Spleen (tissue), 11 donors: ENCODE measurements at regions not wholly inside any gene's neighbourhood (a gene's known extent, or its start where the extent isn't known, plus 50 kb on each side); places are given as distances from the start of the nearest gene placed in this dataset.

Source experiments
- DNase-seq: peaks from one replicate; pipeline ENCODE4 v3.0.0-alpha.2; 2020
- H3K27ac ChIP-seq, 8 donors: fragments of 200-600 bp; sonication (generic) in 7 of 8; 1 replicate in 4 of 8; 2 replicates in 4 of 8; pipeline versions ENCODE4 v1.5.0 to v1.8.0; 2016 to 2021; ENCODE audit warnings: inconsistent platforms in 4 of 8, mild to moderate bottlenecking in 4 of 8, moderate library complexity in 1 of 8
- H3K27me3 ChIP-seq, 7 donors: fragments of 200-600 bp; sonication (generic) in 6 of 7; replicated peaks in 1 of 7; 1 replicate in 4 of 7; 2 replicates in 3 of 7; pipeline versions ENCODE4 v1.5.0 to v1.8.0; 2016 to 2021; ENCODE audit warnings: inconsistent platforms in 3 of 7, mild to moderate bottlenecking in 1 of 7
- H3K36me3 ChIP-seq, 6 donors: fragments of 200-600 bp; sonication (generic) in 5 of 6; 1 replicate in 4 of 6; 2 replicates in 2 of 6; pipeline versions ENCODE4 v1.5.0 to v1.8.0; 2016 to 2021; ENCODE audit warnings: inconsistent platforms in 2 of 6
- H3K4me1 ChIP-seq, 6 donors: fragments of 200-600 bp; sonication (generic) in 5 of 6; 1 replicate in 3 of 6; 2 replicates in 3 of 6; pipeline versions ENCODE4 v1.5.0 to v1.8.0; 2016 to 2021; ENCODE audit warnings: inconsistent platforms in 3 of 6
- H3K4me3 ChIP-seq, 8 donors: fragments of 200-600 bp; sonication (generic) in 7 of 8; 1 replicate in 4 of 8; 2 replicates in 4 of 8; pipeline versions ENCODE4 v1.5.0 to v1.8.0; 2016 to 2021; ENCODE audit warnings: inconsistent platforms in 4 of 8, mild to moderate bottlenecking in 4 of 8, moderate library complexity in 2 of 8
- H3K9me3 ChIP-seq, 8 donors: fragments of 200-600 bp; sonication (generic) in 7 of 8; 1 replicate in 4 of 8; 2 replicates in 4 of 8; pipeline versions ENCODE4 v1.5.0 to v1.8.0; 2016 to 2021; ENCODE audit warnings: inconsistent platforms in 4 of 8
- POLR2A ChIP-seq, 3 donors: fragments of 450-650 bp; IDR thresholded peaks; one replicate each; pipeline ENCODE4 v1.5.1; 2017; ENCODE audit warnings: antibody characterized with exemption in 3 of 3, mild to moderate bottlenecking in 1 of 3
- POLR2AphosphoS5 ChIP-seq, 3 donors: sonication (generic); formaldehyde crosslinking; IDR thresholded peaks; one replicate each; pipeline ENCODE4 v1.5.1; 2017; ENCODE audit warnings: antibody characterized with exemption in 3 of 3
- WGBS, 5 donors: extraction: QIAGEN DNeasy Blood & Tissue Kit in 3 of 5; methylation state at CpG; one replicate each; pipeline versions ENCODE4 v1.1.5 to v1.1.7; 2013 to 2018; 5-methylcytosine and 5-hydroxymethylcytosine counted together
- intact Hi-C: fragments of 100-400 bp; cut with DNase I; formaldehyde crosslinking; loops from one replicate; pipeline ENCODE4 v1.15.0; 2023; ENCODE audit warnings: low total_unique reads
- TF ChIP-seq, protein P1 (sequence below), 11 experiments: fragments of 200-600 bp in 7 of 11; fragments of 450-650 bp in 4 of 11; sonication (generic) in 4 of 11; IDR thresholded peaks in 8 of 11; conservative IDR thresholded peaks in 3 of 11; 1 replicate in 7 of 11; 2 replicates in 4 of 11; pipeline versions ENCODE4 v1.4.0 to v1.8.0; 2016 to 2021; ENCODE audit warnings: antibody characterized with exemption in 11 of 11, inconsistent platforms in 4 of 11, mild to moderate bottlenecking in 1 of 11
- donor health status: healthy with polysubstance abuse.
- donor health status: DM: no; HTN: no; CAD: no; lungs with moderate emphysema.
- donor health status: DM: no; HTN: no; CAD: no.
- donor health status: Bipolar disorder and iron deficiency.
- donor health status: healthy.
- donor health status: DM: no; HTN: no; CAD: no.
- donor health status: DM: yes; HTN: yes; CAD: no.

DNA sequence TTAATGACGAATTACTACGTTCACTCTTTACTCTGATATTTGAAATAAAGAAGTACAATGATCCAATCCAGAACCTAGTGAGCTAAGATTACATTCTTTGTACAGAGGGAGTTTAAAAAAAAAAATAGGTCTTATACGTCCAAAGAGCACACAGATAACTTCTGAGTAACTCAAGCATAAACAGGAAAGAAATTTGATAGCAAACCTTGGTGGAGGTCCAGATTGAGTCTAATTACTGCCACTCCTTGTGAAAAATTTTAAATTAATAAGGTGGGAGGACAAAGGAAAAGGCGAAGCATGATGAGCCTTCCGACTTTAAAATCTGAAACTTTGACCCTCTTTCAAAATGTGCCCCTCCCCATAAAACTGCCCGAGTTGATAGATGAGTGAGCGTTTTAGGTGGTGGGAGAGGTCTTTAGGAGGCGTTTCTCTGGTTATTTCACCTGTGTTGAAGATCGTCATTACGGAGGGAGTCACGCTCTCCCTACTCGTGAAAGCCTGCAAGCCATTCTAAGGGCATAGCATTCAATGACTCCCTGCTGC is 127.0 kb upstream of the ROBO2 start:
- TF ChIP-seq POLR2A (IDR thresholded peaks at IDR 0.05) (no peak), POLR2AphosphoS5 (IDR thresholded peaks at IDR 0.05) (no peak)
- TF ChIP-seq, protein P1, sequence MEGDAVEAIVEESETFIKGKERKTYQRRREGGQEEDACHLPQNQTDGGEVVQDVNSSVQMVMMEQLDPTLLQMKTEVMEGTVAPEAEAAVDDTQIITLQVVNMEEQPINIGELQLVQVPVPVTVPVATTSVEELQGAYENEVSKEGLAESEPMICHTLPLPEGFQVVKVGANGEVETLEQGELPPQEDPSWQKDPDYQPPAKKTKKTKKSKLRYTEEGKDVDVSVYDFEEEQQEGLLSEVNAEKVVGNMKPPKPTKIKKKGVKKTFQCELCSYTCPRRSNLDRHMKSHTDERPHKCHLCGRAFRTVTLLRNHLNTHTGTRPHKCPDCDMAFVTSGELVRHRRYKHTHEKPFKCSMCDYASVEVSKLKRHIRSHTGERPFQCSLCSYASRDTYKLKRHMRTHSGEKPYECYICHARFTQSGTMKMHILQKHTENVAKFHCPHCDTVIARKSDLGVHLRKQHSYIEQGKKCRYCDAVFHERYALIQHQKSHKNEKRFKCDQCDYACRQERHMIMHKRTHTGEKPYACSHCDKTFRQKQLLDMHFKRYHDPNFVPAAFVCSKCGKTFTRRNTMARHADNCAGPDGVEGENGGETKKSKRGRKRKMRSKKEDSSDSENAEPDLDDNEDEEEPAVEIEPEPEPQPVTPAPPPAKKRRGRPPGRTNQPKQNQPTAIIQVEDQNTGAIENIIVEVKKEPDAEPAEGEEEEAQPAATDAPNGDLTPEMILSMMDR (IDR thresholded peaks at IDR 0.05 in 8 of 11, conservative IDR thresholded peaks at IDR 0.05 in 3 of 11), result no peak
- no peak for DNase-seq
- H3K27me3 ChIP-seq, result no peaks in the 10 kb centered on the region
- H3K36me3 ChIP-seq, result no peaks in the 10 kb centered on the region
- H3K9me3 ChIP-seq, result peaks cover 0 to 12% (median 0%) of the 10 kb centered on the region in 8 donors
- H3K4me1 ChIP-seq, result no peaks in the 10 kb centered on the region
- H3K27ac ChIP-seq, result no peak overlapping the region
- 65 to 80% (median 80%) methylated on average over 12 of the region's 12 CpGs for WGBS, 5 donors
- no peak overlapping the region for H3K4me3 ChIP-seq
- intact Hi-C loops, result no loop called here

DNA sequence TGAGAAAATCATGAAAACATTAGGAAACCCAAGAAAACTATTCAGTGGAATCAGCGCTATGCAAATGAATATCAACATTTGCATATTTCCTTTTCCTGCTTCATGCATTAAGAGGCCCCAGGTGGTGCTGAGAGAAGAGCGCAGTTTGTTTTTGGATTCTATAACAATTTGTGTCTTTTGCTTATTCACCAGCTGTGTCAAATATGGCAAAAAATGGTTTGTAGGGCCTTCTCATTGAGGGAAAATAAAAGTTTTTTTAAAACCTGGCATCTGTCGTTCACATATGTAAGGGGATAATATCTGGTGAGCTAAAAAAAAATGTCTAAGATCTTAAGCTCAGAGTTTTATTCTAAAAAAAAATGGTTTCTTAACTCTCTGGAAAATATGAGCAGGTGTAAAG is 122.5 kb upstream of the ROBO2 start:
- intact Hi-C loops, result no loop called here
- H3K4me1 ChIP-seq, result no peaks in the 10 kb centered on the region
- no peak overlapping the region for H3K4me3 ChIP-seq
- H3K36me3 ChIP-seq, result no peaks in the 10 kb centered on the region
- peaks cover 0 to 23% (median 2%) of the 10 kb centered on the region in 8 donors for H3K9me3 ChIP-seq
- 81 to 89% (median 83%) methylated on average over 3 of the region's 3 CpGs for WGBS, 5 donors
- no peak overlapping the region for H3K27ac ChIP-seq
- no peaks in the 10 kb centered on the region for H3K27me3 ChIP-seq
- no peak for DNase-seq
- TF ChIP-seq, protein P1 (IDR thresholded peaks at IDR 0.05 in 8 of 11, conservative IDR thresholded peaks at IDR 0.05 in 3 of 11), result no peak
- TF ChIP-seq POLR2AphosphoS5 (IDR thresholded peaks at IDR 0.05) (no peak), POLR2A (IDR thresholded peaks at IDR 0.05) (no peak)

DNA sequence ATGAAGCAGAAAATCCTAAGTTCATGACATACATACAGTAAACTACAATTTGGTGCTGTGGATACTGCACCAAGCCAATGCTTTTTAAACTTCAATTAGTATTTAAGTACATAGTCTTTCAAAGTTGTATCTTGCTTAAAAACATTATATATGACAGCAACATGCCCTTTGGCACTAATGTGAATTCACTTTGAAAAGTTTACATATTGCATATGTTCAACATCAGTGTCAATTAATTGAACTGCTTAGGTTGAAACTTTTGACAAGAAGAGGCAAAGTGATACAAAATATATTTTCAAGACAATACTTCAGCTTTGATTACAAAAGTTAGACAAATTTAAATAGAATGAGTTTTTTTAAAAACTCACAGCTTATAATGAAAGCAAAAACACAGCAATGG is 119.4 kb upstream of the ROBO2 start:
- no peak for DNase-seq
- Histone ChIP-seq H3K27ac (no peak overlapping the region), H3K4me3 (no peak overlapping the region), H3K9me3 (peaks cover 0 to 28% (median 4%) of the 10 kb centered on the region in 8 donors), H3K27me3 (no peaks in the 10 kb centered on the region), H3K36me3 (no peaks in the 10 kb centered on the region), H3K4me1 (no peaks in the 10 kb centered on the region)
- TF ChIP-seq POLR2AphosphoS5 (IDR thresholded peaks at IDR 0.05) (no peak), POLR2A (IDR thresholded peaks at IDR 0.05) (no peak)
- TF ChIP-seq, protein P1 (IDR thresholded peaks at IDR 0.05 in 8 of 11, conservative IDR thresholded peaks at IDR 0.05 in 3 of 11), result no peak
- intact Hi-C loops, result no loop called here

DNA sequence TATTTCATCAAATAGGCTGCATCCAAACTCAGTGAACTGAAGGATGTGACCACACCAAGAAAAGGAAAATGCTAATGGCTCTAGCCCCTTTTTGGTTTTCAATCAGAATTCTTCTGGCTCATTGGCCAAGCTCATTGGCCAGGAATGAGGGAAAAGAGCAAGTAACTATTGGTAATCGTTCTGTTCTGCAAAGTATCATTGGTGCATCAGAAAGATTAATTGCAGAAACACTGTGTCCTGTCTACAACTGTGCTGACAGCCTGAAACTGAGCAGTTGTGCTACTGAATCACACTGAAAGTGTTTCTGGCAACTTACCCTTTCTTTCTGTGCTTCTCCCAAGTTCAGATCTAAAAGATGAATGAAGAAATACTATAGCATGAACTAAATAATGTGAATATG is 116.4 kb upstream of the ROBO2 start:
- no peak overlapping the region for H3K4me3 ChIP-seq
- H3K27ac ChIP-seq, result no peak overlapping the region
- WGBS, 5 donors, result 37 to 67% (median 52%) methylated on average over 1 of the region's 1 CpG
- TF ChIP-seq POLR2A (IDR thresholded peaks at IDR 0.05) (no peak), POLR2AphosphoS5 (IDR thresholded peaks at IDR 0.05) (no peak)
- TF ChIP-seq, protein P1 (IDR thresholded peaks at IDR 0.05 in 8 of 11, conservative IDR thresholded peaks at IDR 0.05 in 3 of 11), result no peak
- H3K36me3 ChIP-seq, result no peaks in the 10 kb centered on the region
- H3K4me1 ChIP-seq, result no peaks in the 10 kb centered on the region
- intact Hi-C loops, result no loop called here
- peaks cover 0 to 19% (median 4%) of the 10 kb centered on the region in 8 donors for H3K9me3 ChIP-seq
- no peak for DNase-seq
- no peaks in the 10 kb centered on the region for H3K27me3 ChIP-seq
